22Rv1 (cell line): ENCODE measurements at regions not wholly inside any gene's neighbourhood (a gene's known extent, or its start where the extent isn't known, plus 50 kb on each side); places are given as distances from the start of the nearest gene placed in this dataset.
"Not testable (repeated sequence)": the region's sequence is repeated elsewhere in the genome, so short reads cannot be mapped to it uniquely, and the experiment has no call there.

ENCODE experiments used
- H3K27ac ChIP-seq: fragments of 450-650 bp; 2 replicates; pipeline ENCODE4 v1.5.1; 2017
- CTCF ChIP-seq: fragments of 450-650 bp; IDR thresholded peaks from 2 replicates; pipeline ENCODE4 v1.5.1; 2017; ENCODE audit warnings: mild to moderate bottlenecking
- ZFX ChIP-seq: fragments of 450-650 bp; IDR thresholded peaks from 2 replicates; pipeline ENCODE4 v1.6.1; 2017; ENCODE audit warnings: antibody characterized with exemption, borderline replicate concordance

- no peak for TF ChIP-seq CTCF
- TF ChIP-seq ZFX: no peak
- no peak overlapping the region for H3K27ac ChIP-seq
Measured at GRCh38 chr7:156578978-156579430, 61.6 kb upstream of the RNF32 start.

- H3K27ac ChIP-seq: no peak overlapping the region
- TF ChIP-seq CTCF (no peak), ZFX (no peak)
Measured at GRCh38 chr7:156578578-156578940, 62.0 kb upstream of the RNF32 start.

- no peak for TF ChIP-seq CTCF
- TF ChIP-seq ZFX: no peak
Measured at GRCh38 chr7:156577645-156578577, 62.7 kb upstream of the RNF32 start.

GRCh38 chr7:156576216-156577058 lies 64.1 kb upstream of the RNF32 start:
- H3K27ac ChIP-seq: no peak overlapping the region
- TF ChIP-seq CTCF (no peak), ZFX (no peak)

More at GRCh38 chr7:156577645-156578577, 62.7 kb upstream of the RNF32 start:
- H3K27ac ChIP-seq: no peak overlapping the region

- no peak overlapping the region for H3K27ac ChIP-seq
- no peak for TF ChIP-seq ZFX
- no peak for TF ChIP-seq CTCF
Measured at GRCh38 chr7:156568258-156568657, 72.3 kb upstream of the RNF32 start.

- no peak for TF ChIP-seq CTCF
- no peak for TF ChIP-seq ZFX
- H3K27ac ChIP-seq: no peak overlapping the region
Measured at GRCh38 chr7:156566812-156567549, 73.6 kb upstream of the RNF32 start.

DNA sequence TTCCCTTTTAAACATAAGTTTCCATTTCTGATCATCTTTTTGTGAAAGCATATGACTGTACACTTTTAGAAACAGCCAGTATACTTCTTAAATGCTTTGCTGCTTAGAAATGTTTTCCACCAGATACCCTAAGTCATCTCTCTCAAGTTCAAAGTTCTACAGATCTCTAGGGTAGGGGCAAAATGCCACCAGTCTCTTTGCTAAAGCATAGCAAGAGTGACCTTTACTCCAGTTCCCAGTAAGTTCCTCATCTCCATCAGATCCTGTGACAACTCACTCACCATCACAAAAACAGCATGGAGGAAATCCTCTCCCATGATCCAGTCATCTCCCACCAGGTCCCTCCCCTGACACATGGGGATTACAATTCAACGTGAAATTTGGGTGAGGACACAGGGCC lies 75.6 kb upstream of the RNF32 start:
- H3K27ac ChIP-seq: not testable (repeated sequence)
